WI38 (cell line): ENCODE measurements at regions not wholly inside any gene's neighbourhood (a gene's known extent, or its start where the extent isn't known, plus 50 kb on each side); places are given as distances from the start of the nearest gene placed in this dataset.

Experiments used
- H3K4me3 ChIP-seq: 2 replicates; pipeline ENCODE4 v1.5.1; 2011; ENCODE audit warnings: low read depth, mild to moderate bottlenecking, control low read depth, low read length
- CTCF ChIP-seq: IDR thresholded peaks from 2 replicates; pipeline ENCODE4 v1.5.1; 2012; ENCODE audit warnings: low read depth, mild to moderate bottlenecking, control low read depth, low read length

- H3K4me3 ChIP-seq: no peak overlapping the region
- no peak for TF ChIP-seq CTCF
Measured at GRCh38 chr5:107306002-107306401, 364.7 kb downstream of the EFNA5 start.

- no peak for TF ChIP-seq CTCF
- no peak overlapping the region for H3K4me3 ChIP-seq
Measured at GRCh38 chr5:107304684-107305083, 366.1 kb downstream of the EFNA5 start.

- no peak overlapping the region for H3K4me3 ChIP-seq
- TF ChIP-seq CTCF: no peak
Measured at GRCh38 chr5:107303171-107303968, 367.4 kb downstream of the EFNA5 start.

GRCh38 chr5:107302441-107302840, 368.3 kb downstream of the EFNA5 start:
- TF ChIP-seq CTCF: no peak
- H3K4me3 ChIP-seq: no peak overlapping the region

GRCh38 chr5:107301999-107302398, 368.7 kb downstream of the EFNA5 start:
- H3K4me3 ChIP-seq: no peak overlapping the region

GRCh38 chr5:107300721-107301327, 369.9 kb downstream of the EFNA5 start:
- H3K4me3 ChIP-seq: no peak overlapping the region
- TF ChIP-seq CTCF: no peak

More at GRCh38 chr5:107301999-107302398, 368.7 kb downstream of the EFNA5 start:
- TF ChIP-seq CTCF: no peak

GRCh38 chr5:107296572-107296971, 374.2 kb downstream of the EFNA5 start:
- no peak for TF ChIP-seq CTCF
- no peak overlapping the region for H3K4me3 ChIP-seq
